ENCODE measurements at regions not wholly inside any gene's neighbourhood (a gene's known extent, or its start where the extent isn't known, plus 50 kb on each side); places are given as distances from the start of the nearest gene placed in this dataset.

GRCh38 chr18:60146220-60146960 lies 226.2 kb downstream of the MC4R start:
- DNase-seq (ENCODE audit: low spot score in 2 of 2), result no peak
- Histone ChIP-seq H3K9me3 (no peaks in the 10 kb centered on the region), H3K27ac (no peak overlapping the region), H3K27me3 (no peaks in the 10 kb centered on the region), H3K4me3 (no peak overlapping the region), H3K4me1 (no peaks in the 10 kb centered on the region), H3K36me3 (no peaks in the 10 kb centered on the region)
- intact Hi-C loops (cut with DNase I; ENCODE audit: low total_unique reads), result no loop called here
- TF ChIP-seq POLR2AphosphoS5 (IDR thresholded peaks at IDR 0.05) (no peak), POLR2A (IDR thresholded peaks at IDR 0.05) (no peak), CTCF (IDR thresholded peaks at IDR 0.05) (no peak)

GRCh38 chr18:60145776-60146175 lies 226.8 kb downstream of the MC4R start:
- H3K27ac ChIP-seq, result no peak overlapping the region
- H3K4me3 ChIP-seq, result no peak overlapping the region
- no peaks in the 10 kb centered on the region for H3K9me3 ChIP-seq
- no peaks in the 10 kb centered on the region for H3K4me1 ChIP-seq
- H3K36me3 ChIP-seq, result no peaks in the 10 kb centered on the region
- intact Hi-C loops (cut with DNase I; ENCODE audit: low total_unique reads), result no loop called here
- no peak for DNase-seq (ENCODE audit: low spot score in 2 of 2)
- TF ChIP-seq POLR2AphosphoS5 (IDR thresholded peaks at IDR 0.05) (no peak), CTCF (IDR thresholded peaks at IDR 0.05) (no peak), POLR2A (IDR thresholded peaks at IDR 0.05) (no peak)
- H3K27me3 ChIP-seq, result no peaks in the 10 kb centered on the region

GRCh38 chr18:60134806-60135205 lies 235.0 kb downstream of the PMAIP1 start:
- no peaks in the 10 kb centered on the region for H3K9me3 ChIP-seq

GRCh38 chr18:60130284-60130683 lies 230.5 kb downstream of the PMAIP1 start:
- Histone ChIP-seq H3K27ac (no peak overlapping the region), H3K27me3 (no peaks in the 10 kb centered on the region), H3K36me3 (no peaks in the 10 kb centered on the region), H3K4me3 (no peak overlapping the region), H3K4me1 (no peaks in the 10 kb centered on the region), H3K9me3 (no peaks in the 10 kb centered on the region)
- intact Hi-C loops (cut with DNase I; ENCODE audit: low total_unique reads), result no loop called here
- DNase-seq (ENCODE audit: low spot score in 2 of 2), result no peak
- TF ChIP-seq POLR2AphosphoS5 (IDR thresholded peaks at IDR 0.05) (no peak), POLR2A (IDR thresholded peaks at IDR 0.05) (no peak), CTCF (IDR thresholded peaks at IDR 0.05) (no peak)

More at GRCh38 chr18:60134806-60135205, 235.0 kb downstream of the PMAIP1 start:
- H3K27me3 ChIP-seq, result no peaks in the 10 kb centered on the region
- TF ChIP-seq POLR2A (IDR thresholded peaks at IDR 0.05) (no peak), CTCF (IDR thresholded peaks at IDR 0.05) (no peak), POLR2AphosphoS5 (IDR thresholded peaks at IDR 0.05) (no peak)
- no peak overlapping the region for H3K4me3 ChIP-seq
- no peak overlapping the region for H3K27ac ChIP-seq
- intact Hi-C loops (cut with DNase I; ENCODE audit: low total_unique reads), result loop anchor here (5.0 kb wide), 1 partner anchor 1242 kb away; no protein-coding TSS in a partner anchor
- DNase-seq (ENCODE audit: low spot score in 2 of 2), result no peak
- H3K4me1 ChIP-seq, result no peaks in the 10 kb centered on the region
- H3K36me3 ChIP-seq, result no peaks in the 10 kb centered on the region

GRCh38 chr18:60123031-60123430 lies 223.2 kb downstream of the PMAIP1 start:
- Histone ChIP-seq H3K4me1 (no peaks in the 10 kb centered on the region), H3K36me3 (no peaks in the 10 kb centered on the region), H3K27ac (no peak overlapping the region), H3K27me3 (no peaks in the 10 kb centered on the region), H3K4me3 (no peak overlapping the region), H3K9me3 (no peaks in the 10 kb centered on the region)
- intact Hi-C loops (cut with DNase I; ENCODE audit: low total_unique reads), result no loop called here
- no peak for TF ChIP-seq POLR2A (IDR thresholded peaks at IDR 0.05)
- TF ChIP-seq CTCF (IDR thresholded peaks at IDR 0.05), result no peak
- TF ChIP-seq POLR2AphosphoS5 (IDR thresholded peaks at IDR 0.05), result no peak
- no peak for DNase-seq (ENCODE audit: low spot score in 2 of 2)

Data from breast epithelium (tissue), 4 donors.